ENCODE measurements at regions not wholly inside any gene's neighbourhood (a gene's known extent, or its start where the extent isn't known, plus 50 kb on each side); places are given as distances from the start of the nearest gene placed in this dataset.

DNA sequence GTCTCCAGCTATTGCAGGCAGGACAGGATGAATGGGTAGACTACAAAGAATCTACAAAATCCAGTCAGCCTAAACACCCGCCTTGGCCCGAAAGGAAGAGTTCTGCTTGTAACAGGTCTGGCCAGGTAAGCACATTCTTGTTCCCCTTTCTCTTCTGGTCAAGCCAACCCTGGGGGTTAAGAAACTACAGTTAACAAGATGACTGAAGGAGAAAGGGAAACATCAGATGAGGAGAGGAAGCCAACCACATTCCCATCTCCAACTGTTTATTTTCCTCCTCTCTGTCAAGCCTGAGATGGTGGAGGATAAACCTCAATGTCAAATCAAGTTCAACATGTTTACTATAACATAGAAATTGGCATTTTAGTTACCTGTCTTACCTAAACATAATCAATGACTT is 198.9 kb downstream of the IPMK start:
- RAD21 ChIA-PET (ENCODE audit: unreplicated experiment) = no interaction called here
- Histone ChIP-seq H3K4me3 (no peak overlapping the region), H3K27ac (ENCODE audit: control insufficient read depth, insufficient read depth) (no peak overlapping the region), H4K20me1 (ENCODE audit: control insufficient read depth, insufficient read depth) (no peaks in the 10 kb centered on the region), H3K4me2 (ENCODE audit: control insufficient read depth, insufficient read depth) (no peak overlapping the region), H2AFZ (ENCODE audit: control insufficient read depth, low read depth, low read length) (no peak overlapping the region), H3K27me3 (replicated peaks in 1 of 2; ENCODE audit: control insufficient read depth in 2 of 2, insufficient read depth in 2 of 2, low read length in 1 of 2) (no peaks in the 10 kb centered on the region; a peak in 1 of 4 replicates), H3K79me2 (ENCODE audit: control insufficient read depth, insufficient read depth, low read length) (no peaks in the 10 kb centered on the region), H3K9me3 (replicated peaks; ENCODE audit: control insufficient read depth, insufficient read depth, low read length) (no peaks in the 10 kb centered on the region), H3K9ac (ENCODE audit: control insufficient read depth, insufficient read depth, low read length) (no peak overlapping the region), H3K36me3 (ENCODE audit: control insufficient read depth in 2 of 2, insufficient read depth in 2 of 2, low read length in 1 of 2) (no peaks in the 10 kb centered on the region), H3K4me1 (ENCODE audit: control insufficient read depth, insufficient read depth, low read length) (no peaks in the 10 kb centered on the region)
- POLR2A ChIA-PET = no interaction called here
- intact Hi-C loops (cut with micrococcal nuclease; ENCODE audit: unreplicated experiment) = loop anchor here (5.0 to 10.0 kb wide), 2 partner anchors 414 to 487 kb away; no protein-coding TSS in a partner anchor
- FAIRE-seq = no peak
- SMC1A ChIA-PET (ENCODE audit: uncharacterized antibody, unreplicated experiment) = no interaction called here
- 49% methylated on average over 2 of the region's 2 CpGs for WGBS (ENCODE audit: insufficient coverage, insufficient replicate concordance, low lambda C conversion rate, missing lambda C conversion rate)
- DNase-seq (ENCODE audit: low read depth, low spot score) = no peak
- BruUV-seq (replicated peaks) = no TSS peak
- in situ Hi-C loops (cut with MboI) = no loop called here
- ATAC-seq = no peak
- CTCF ChIA-PET = no interaction called here
- no peak for TF ChIP-seq CEBPB (IDR thresholded peaks at IDR 0.05; ENCODE audit: borderline replicate concordance in 1 of 2, low read depth in 2 of 2, low read length in 2 of 2)
- TF ChIP-seq, protein P1, sequence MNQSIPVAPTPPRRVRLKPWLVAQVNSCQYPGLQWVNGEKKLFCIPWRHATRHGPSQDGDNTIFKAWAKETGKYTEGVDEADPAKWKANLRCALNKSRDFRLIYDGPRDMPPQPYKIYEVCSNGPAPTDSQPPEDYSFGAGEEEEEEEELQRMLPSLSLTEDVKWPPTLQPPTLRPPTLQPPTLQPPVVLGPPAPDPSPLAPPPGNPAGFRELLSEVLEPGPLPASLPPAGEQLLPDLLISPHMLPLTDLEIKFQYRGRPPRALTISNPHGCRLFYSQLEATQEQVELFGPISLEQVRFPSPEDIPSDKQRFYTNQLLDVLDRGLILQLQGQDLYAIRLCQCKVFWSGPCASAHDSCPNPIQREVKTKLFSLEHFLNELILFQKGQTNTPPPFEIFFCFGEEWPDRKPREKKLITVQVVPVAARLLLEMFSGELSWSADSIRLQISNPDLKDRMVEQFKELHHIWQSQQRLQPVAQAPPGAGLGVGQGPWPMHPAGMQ (IDR thresholded peaks at IDR 0.05; ENCODE audit: borderline replicate concordance) = no peak
- no peak for TF ChIP-seq MEF2A (IDR thresholded peaks at IDR 0.05; ENCODE audit: insufficient read depth, low read depth, low read length)
- TF ChIP-seq, protein P2, sequence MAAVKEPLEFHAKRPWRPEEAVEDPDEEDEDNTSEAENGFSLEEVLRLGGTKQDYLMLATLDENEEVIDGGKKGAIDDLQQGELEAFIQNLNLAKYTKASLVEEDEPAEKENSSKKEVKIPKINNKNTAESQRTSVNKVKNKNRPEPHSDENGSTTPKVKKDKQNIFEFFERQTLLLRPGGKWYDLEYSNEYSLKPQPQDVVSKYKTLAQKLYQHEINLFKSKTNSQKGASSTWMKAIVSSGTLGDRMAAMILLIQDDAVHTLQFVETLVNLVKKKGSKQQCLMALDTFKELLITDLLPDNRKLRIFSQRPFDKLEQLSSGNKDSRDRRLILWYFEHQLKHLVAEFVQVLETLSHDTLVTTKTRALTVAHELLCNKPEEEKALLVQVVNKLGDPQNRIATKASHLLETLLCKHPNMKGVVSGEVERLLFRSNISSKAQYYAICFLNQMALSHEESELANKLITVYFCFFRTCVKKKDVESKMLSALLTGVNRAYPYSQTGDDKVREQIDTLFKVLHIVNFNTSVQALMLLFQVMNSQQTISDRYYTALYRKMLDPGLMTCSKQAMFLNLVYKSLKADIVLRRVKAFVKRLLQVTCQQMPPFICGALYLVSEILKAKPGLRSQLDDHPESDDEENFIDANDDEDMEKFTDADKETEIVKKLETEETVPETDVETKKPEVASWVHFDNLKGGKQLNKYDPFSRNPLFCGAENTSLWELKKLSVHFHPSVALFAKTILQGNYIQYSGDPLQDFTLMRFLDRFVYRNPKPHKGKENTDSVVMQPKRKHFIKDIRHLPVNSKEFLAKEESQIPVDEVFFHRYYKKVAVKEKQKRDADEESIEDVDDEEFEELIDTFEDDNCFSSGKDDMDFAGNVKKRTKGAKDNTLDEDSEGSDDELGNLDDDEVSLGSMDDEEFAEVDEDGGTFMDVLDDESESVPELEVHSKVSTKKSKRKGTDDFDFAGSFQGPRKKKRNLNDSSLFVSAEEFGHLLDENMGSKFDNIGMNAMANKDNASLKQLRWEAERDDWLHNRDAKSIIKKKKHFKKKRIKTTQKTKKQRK (IDR thresholded peaks at IDR 0.05; ENCODE audit: low read depth, low read length) = no peak
- no peak for TF ChIP-seq SPI1 (IDR thresholded peaks at IDR 0.05; ENCODE audit: borderline replicate concordance, insufficient read depth, low read depth, low read length)
- TF ChIP-seq, protein P3, sequence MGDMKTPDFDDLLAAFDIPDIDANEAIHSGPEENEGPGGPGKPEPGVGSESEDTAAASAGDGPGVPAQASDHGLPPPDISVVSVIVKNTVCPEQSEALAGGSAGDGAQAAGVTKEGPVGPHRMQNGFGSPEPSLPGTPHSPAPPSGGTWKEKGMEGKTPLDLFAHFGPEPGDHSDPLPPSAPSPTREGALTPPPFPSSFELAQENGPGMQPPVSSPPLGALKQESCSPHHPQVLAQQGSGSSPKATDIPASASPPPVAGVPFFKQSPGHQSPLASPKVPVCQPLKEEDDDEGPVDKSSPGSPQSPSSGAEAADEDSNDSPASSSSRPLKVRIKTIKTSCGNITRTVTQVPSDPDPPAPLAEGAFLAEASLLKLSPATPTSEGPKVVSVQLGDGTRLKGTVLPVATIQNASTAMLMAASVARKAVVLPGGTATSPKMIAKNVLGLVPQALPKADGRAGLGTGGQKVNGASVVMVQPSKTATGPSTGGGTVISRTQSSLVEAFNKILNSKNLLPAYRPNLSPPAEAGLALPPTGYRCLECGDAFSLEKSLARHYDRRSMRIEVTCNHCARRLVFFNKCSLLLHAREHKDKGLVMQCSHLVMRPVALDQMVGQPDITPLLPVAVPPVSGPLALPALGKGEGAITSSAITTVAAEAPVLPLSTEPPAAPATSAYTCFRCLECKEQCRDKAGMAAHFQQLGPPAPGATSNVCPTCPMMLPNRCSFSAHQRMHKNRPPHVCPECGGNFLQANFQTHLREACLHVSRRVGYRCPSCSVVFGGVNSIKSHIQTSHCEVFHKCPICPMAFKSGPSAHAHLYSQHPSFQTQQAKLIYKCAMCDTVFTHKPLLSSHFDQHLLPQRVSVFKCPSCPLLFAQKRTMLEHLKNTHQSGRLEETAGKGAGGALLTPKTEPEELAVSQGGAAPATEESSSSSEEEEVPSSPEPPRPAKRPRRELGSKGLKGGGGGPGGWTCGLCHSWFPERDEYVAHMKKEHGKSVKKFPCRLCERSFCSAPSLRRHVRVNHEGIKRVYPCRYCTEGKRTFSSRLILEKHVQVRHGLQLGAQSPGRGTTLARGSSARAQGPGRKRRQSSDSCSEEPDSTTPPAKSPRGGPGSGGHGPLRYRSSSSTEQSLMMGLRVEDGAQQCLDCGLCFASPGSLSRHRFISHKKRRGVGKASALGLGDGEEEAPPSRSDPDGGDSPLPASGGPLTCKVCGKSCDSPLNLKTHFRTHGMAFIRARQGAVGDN (IDR thresholded peaks at IDR 0.05) = no peak
- no peak for TF ChIP-seq NBN (IDR thresholded peaks at IDR 0.05)
- TF ChIP-seq REST (IDR thresholded peaks at IDR 0.05; ENCODE audit: low read depth, low read length) = no peak
- TF ChIP-seq ZNF622 (IDR thresholded peaks at IDR 0.05) = no peak
- TF ChIP-seq CBFB (IDR thresholded peaks at IDR 0.05; ENCODE audit: low read depth) = no peak

All from GM12878 (cell line).